MCF 10A (cell line): ENCODE measurements at regions not wholly inside any gene's neighbourhood (a gene's known extent, or its start where the extent isn't known, plus 50 kb on each side); places are given as distances from the start of the nearest gene placed in this dataset.

ENCODE experiments used
- BruUV-seq: library from RNA; stranded (reverse); fragments of 400-500 nt; replicated peaks from 2 replicates; lab custom pipeline; 2021; lab: Mats Ljungman, UMichigan
- CTCF ChIA-PET: fragments of 300-600 bp; sonication (Branson Sonifier 250); formaldehyde crosslinking; extraction: SDS; loops from one replicate; lab custom pipeline; 2021; ENCODE audit warnings: antibody characterized with exemption, inconsistent platforms; lab: Yijun Ruan, JAX
- POLR2A ChIA-PET: fragments of 300-600, 350-650 bp; sonication (Branson Sonifier 250); formaldehyde crosslinking; extraction: SDS; loops from one replicate; lab custom pipeline; 2020; ENCODE audit warnings: antibody characterized with exemption, inconsistent platforms; lab: Yijun Ruan, JAX
- DNase-seq: peaks from one replicate; pipeline ENCODE4 v3.0.0-alpha.2; 2018; ENCODE audit not compliant: unreplicated experiment
- H3K27ac Mint-ChIP-seq: one replicate; pipeline ENCODE4 v1.8.0; 2022; ENCODE audit warnings: mild to moderate bottlenecking, low read depth, mixed read lengths; ENCODE audit not compliant: unreplicated experiment
- H3K27me3 Mint-ChIP-seq: one replicate; pipeline ENCODE4 v1.8.0; 2022; ENCODE audit warnings: mixed read lengths; ENCODE audit not compliant: insufficient read depth, unreplicated experiment
- H3K36me3 Mint-ChIP-seq: one replicate; pipeline ENCODE4 v1.8.0; 2022; ENCODE audit warnings: mild to moderate bottlenecking, moderate library complexity, mixed read lengths; ENCODE audit not compliant: insufficient read depth, unreplicated experiment
- H3K4me1 Mint-ChIP-seq: one replicate; pipeline ENCODE4 v1.8.0; 2022; ENCODE audit warnings: mixed read lengths; ENCODE audit not compliant: insufficient read depth, unreplicated experiment
- H3K4me3 Mint-ChIP-seq: one replicate; pipeline ENCODE4 v1.8.0; 2022; ENCODE audit warnings: mild to moderate bottlenecking, moderate library complexity, mixed read lengths; ENCODE audit not compliant: unreplicated experiment
- H3K9me3 Mint-ChIP-seq: one replicate; pipeline ENCODE4 v1.8.0; 2022; ENCODE audit warnings: mixed read lengths; ENCODE audit not compliant: unreplicated experiment
- intact Hi-C: fragments of 100-400 bp; cut with micrococcal nuclease; formaldehyde crosslinking; loops from 2 replicates; pipeline ENCODE4 v1.14.1; 2022
- TF ChIP-seq, protein P1 (sequence below): fragments of 200-600 bp; IDR thresholded peaks from one replicate; pipeline ENCODE4 v1.8.0; 2022; ENCODE audit warnings: antibody characterized with exemption, mild to moderate bottlenecking; ENCODE audit not compliant: unreplicated experiment

DNA sequence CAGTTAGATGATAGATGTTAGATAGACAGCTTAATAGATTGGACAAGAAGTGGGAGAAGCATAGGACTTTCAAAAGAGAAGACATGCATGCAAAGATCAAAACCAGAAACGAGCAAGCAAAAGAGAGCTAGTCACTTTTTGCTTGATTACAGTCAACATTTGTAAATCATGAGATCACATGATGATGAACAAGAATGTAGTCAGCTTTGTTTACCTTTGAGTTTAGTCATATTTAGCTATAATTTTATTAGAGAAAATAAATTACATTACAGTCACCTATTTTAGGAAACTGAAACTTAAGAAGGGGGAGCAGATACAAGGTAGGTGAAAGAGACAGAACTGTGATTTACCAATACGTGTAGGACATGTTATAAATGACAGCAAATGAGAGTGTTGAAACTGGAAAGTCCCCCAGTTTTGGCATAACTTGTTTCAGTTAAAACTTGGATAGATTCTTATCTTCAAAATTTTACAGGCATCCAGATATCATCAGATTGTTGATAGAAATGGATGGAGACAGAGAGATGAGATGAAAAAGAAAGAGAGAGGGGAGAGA lies 1083.1 kb upstream of the PCDH10 start:
- no TSS peak for BruUV-seq
- H3K36me3 Mint-ChIP-seq: no peaks in the 10 kb centered on the region
- ChIA-PET POLR2A (no interaction called here), CTCF (interaction anchor here (0.8 kb wide), 1 partner anchor 626 kb away, joined by 6 read pairs; no protein-coding TSS in a partner anchor)
- intact Hi-C loops: no loop called here
- H3K4me1 Mint-ChIP-seq: peaks cover 12% of the 10 kb centered on the region
- DNase-seq: peak; percentile 12
- H3K4me3 Mint-ChIP-seq: no peak overlapping the region
- peak overlapping the region; percentile 15 for H3K27ac Mint-ChIP-seq
- no peaks in the 10 kb centered on the region for H3K27me3 Mint-ChIP-seq
- TF ChIP-seq, protein P1, sequence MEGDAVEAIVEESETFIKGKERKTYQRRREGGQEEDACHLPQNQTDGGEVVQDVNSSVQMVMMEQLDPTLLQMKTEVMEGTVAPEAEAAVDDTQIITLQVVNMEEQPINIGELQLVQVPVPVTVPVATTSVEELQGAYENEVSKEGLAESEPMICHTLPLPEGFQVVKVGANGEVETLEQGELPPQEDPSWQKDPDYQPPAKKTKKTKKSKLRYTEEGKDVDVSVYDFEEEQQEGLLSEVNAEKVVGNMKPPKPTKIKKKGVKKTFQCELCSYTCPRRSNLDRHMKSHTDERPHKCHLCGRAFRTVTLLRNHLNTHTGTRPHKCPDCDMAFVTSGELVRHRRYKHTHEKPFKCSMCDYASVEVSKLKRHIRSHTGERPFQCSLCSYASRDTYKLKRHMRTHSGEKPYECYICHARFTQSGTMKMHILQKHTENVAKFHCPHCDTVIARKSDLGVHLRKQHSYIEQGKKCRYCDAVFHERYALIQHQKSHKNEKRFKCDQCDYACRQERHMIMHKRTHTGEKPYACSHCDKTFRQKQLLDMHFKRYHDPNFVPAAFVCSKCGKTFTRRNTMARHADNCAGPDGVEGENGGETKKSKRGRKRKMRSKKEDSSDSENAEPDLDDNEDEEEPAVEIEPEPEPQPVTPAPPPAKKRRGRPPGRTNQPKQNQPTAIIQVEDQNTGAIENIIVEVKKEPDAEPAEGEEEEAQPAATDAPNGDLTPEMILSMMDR: no peak
- no peaks in the 10 kb centered on the region for H3K9me3 Mint-ChIP-seq

DNA sequence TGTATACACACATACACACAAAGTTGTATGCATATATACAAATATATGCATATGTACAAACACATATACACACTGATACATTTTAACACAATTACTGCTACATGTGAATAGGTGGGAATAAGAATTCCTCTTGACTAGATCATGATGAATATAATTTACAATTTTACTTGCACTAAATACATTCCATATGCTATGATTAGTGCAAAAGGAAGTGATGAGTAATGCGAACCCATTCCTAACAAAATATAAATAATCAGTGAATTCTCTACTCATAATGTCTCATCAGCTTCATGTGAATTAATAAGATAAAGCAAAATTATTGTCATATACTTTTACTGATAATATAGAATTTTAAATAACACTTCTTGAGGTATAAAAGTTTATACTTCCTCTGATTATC lies 1077.3 kb upstream of the PCDH10 start:
- TF ChIP-seq, protein P1: no peak
- no peaks in the 10 kb centered on the region for H3K4me1 Mint-ChIP-seq
- intact Hi-C loops: no loop called here
- no peaks in the 10 kb centered on the region for H3K9me3 Mint-ChIP-seq
- H3K4me3 Mint-ChIP-seq: no peak overlapping the region
- no peaks in the 10 kb centered on the region for H3K27me3 Mint-ChIP-seq
- peak; percentile 8 for DNase-seq
- no peak overlapping the region for H3K27ac Mint-ChIP-seq
- BruUV-seq: no TSS peak
- CTCF ChIA-PET: interaction anchor here (0.7 kb wide), 1 partner anchor 14 kb away, joined by 4 read pairs; no protein-coding TSS in a partner anchor
- POLR2A ChIA-PET: no interaction called here
- H3K36me3 Mint-ChIP-seq: no peaks in the 10 kb centered on the region

- TF ChIP-seq, protein P1: no peak
- no peak overlapping the region for H3K4me3 Mint-ChIP-seq
- H3K36me3 Mint-ChIP-seq: no peaks in the 10 kb centered on the region
- no TSS peak for BruUV-seq
- intact Hi-C loops: no loop called here
- no peaks in the 10 kb centered on the region for H3K27me3 Mint-ChIP-seq
- ChIA-PET CTCF (no interaction called here), POLR2A (no interaction called here)
- no peaks in the 10 kb centered on the region for H3K4me1 Mint-ChIP-seq
- no peak for DNase-seq
- no peak overlapping the region for H3K27ac Mint-ChIP-seq
- no peaks in the 10 kb centered on the region for H3K9me3 Mint-ChIP-seq
These were observed 1072.3 kb upstream of the PCDH10 start for GRCh38 chr4:132076829-132077228.

- DNase-seq: no peak
- BruUV-seq: no TSS peak
- Mint-ChIP-seq H3K4me1 (no peaks in the 10 kb centered on the region), H3K36me3 (no peaks in the 10 kb centered on the region), H3K27me3 (no peaks in the 10 kb centered on the region), H3K27ac (no peak overlapping the region), H3K4me3 (no peak overlapping the region), H3K9me3 (no peaks in the 10 kb centered on the region)
- POLR2A ChIA-PET: no interaction called here
- CTCF ChIA-PET: no interaction called here
- intact Hi-C loops: no loop called here
- TF ChIP-seq, protein P1: no peak
These were observed 1064.0 kb upstream of the PCDH10 start for GRCh38 chr4:132085105-132085504.
